H1 (cell line): ENCODE measurements at regions not wholly inside any gene's neighbourhood (a gene's known extent, or its start where the extent isn't known, plus 50 kb on each side); places are given as distances from the start of the nearest gene placed in this dataset.

Experiments
- ATF2 ChIP-seq: IDR thresholded peaks from 2 replicates; pipeline ENCODE4 v1.6.1; 2012; ENCODE audit warnings: low read length, inconsistent platforms
- CTBP2 ChIP-seq: IDR thresholded peaks from 2 replicates; pipeline ENCODE4 v1.7.0; 2011; ENCODE audit warnings: borderline replicate concordance, mild to moderate bottlenecking, moderate library complexity, mixed read lengths, low read length; ENCODE audit not compliant: insufficient read depth, insufficient read length
- CTCF ChIP-seq, 3 experiments: IDR thresholded peaks; 1 replicate in 2 of 3; 2 replicates in 1 of 3; pipeline versions ENCODE4 v1.5.1 to v1.6.1; 2011; ENCODE audit warnings: low read length in 3 of 3, mild to moderate bottlenecking in 3 of 3, inconsistent platforms in 2 of 3, low read depth in 1 of 3, moderate library complexity in 1 of 3; ENCODE audit not compliant: insufficient read depth in 1 of 3; ENCODE audit errors: control extremely low read depth in 1 of 3
- EP300 ChIP-seq, 2 experiments: IDR thresholded peaks; 1 replicate in 1 of 2; 2 replicates in 1 of 2; pipeline ENCODE4 v1.6.1; 2011 to 2012; ENCODE audit warnings: low read depth in 2 of 2, low read length in 2 of 2, mild to moderate bottlenecking in 2 of 2, borderline replicate concordance in 1 of 2, inconsistent platforms in 1 of 2, moderate library complexity in 1 of 2
- FOSL1 ChIP-seq: IDR thresholded peaks from 2 replicates; pipeline ENCODE4 v1.6.1; 2011; ENCODE audit warnings: mild to moderate bottlenecking, low read depth, low read length, moderate library complexity; ENCODE audit not compliant: insufficient read depth
- GTF2F1 ChIP-seq: IDR thresholded peaks from 2 replicates; pipeline ENCODE4 v1.6.1; 2012; ENCODE audit warnings: low read depth, low read length, improper control_type of control experiment, borderline replicate concordance
- KDM1A ChIP-seq: fragments of 200-600, 300-600 bp; sonication (generic); IDR thresholded peaks from 2 replicates; pipeline ENCODE4 v1.7.1; 2016; ENCODE audit warnings: mild to moderate bottlenecking, low read length, borderline replicate concordance
- POLR2A ChIP-seq, 2 experiments: IDR thresholded peaks; 1 replicate in 1 of 2; 2 replicates in 1 of 2; pipeline ENCODE4 v1.6.1; 2011; ENCODE audit warnings: low read depth in 2 of 2, low read length in 2 of 2, mild to moderate bottlenecking in 2 of 2; ENCODE audit errors: control extremely low read depth in 1 of 2
- RBBP5 ChIP-seq: IDR thresholded peaks from 2 replicates; pipeline ENCODE4 v1.7.1; 2012; ENCODE audit warnings: low read depth, mild to moderate bottlenecking, inconsistent platforms, low read length, moderate library complexity, borderline replicate concordance
- SP4 ChIP-seq: IDR thresholded peaks from 2 replicates; pipeline ENCODE4 v1.6.1; 2012; ENCODE audit warnings: low read length, inconsistent platforms
- SUZ12 ChIP-seq: fragments of 200-600 bp; sonication (generic); IDR thresholded peaks from 2 replicates; pipeline ENCODE4 v1.6.1; 2012; ENCODE audit warnings: mild to moderate bottlenecking, inconsistent platforms, low read length, moderate library complexity, mixed read lengths
- TAF7 ChIP-seq: optimal IDR thresholded peaks from 2 replicates; pipeline ENCODE3; 2011; ENCODE audit warnings: low read depth, mild to moderate bottlenecking, inconsistent platforms, low read length, moderate library complexity, borderline replicate concordance

GRCh38 chr15:61755467-61755866 lies 304.8 kb downstream of the VPS13C start:
- TF ChIP-seq GTF2F1 (no peak), TAF7 (no peak), POLR2A (IDR thresholded peaks at IDR 0.05; ENCODE audit: control extremely low read depth in 1 of 2, low read depth in 2 of 2, low read length in 2 of 2) (no peak), SP4 (no peak), CTCF (IDR thresholded peaks at IDR 0.05; ENCODE audit: control extremely low read depth in 1 of 3, insufficient read depth in 1 of 3, low read depth in 1 of 3, low read length in 3 of 3) (no peak), FOSL1 (no peak), EP300 (IDR thresholded peaks at IDR 0.05; ENCODE audit: borderline replicate concordance in 1 of 2, low read depth in 2 of 2, low read length in 2 of 2) (no peak), SUZ12 (no peak), ATF2 (no peak), RBBP5 (no peak), KDM1A (no peak), CTBP2 (no peak)
